Gastroesophageal sphincter (tissue), 3 donors: ENCODE measurements at regions not wholly inside any gene's neighbourhood (a gene's known extent, or its start where the extent isn't known, plus 50 kb on each side); places are given as distances from the start of the nearest gene placed in this dataset.

Source experiments
- CTCF ChIP-seq, 4 experiments: fragments of 200-600 bp in 2 of 4; fragments of 450-650 bp in 2 of 4; sonication (generic) in 1 of 4; IDR thresholded peaks; one replicate each; pipeline ENCODE4 v1.5.1; 2017 to 2019; ENCODE audit warnings: antibody characterized with exemption in 4 of 4, mild to moderate bottlenecking in 2 of 4, moderate library complexity in 2 of 4
- POLR2A ChIP-seq, 2 donors: fragments of 450-650 bp; IDR thresholded peaks; one replicate each; pipeline ENCODE4 v1.6.1; 2017; ENCODE audit warnings: antibody characterized with exemption in 2 of 2, mild to moderate bottlenecking in 2 of 2, moderate library complexity in 1 of 2

GRCh38 chr5:113771483-113771882 lies 258.0 kb downstream of the YTHDC2 start:
- TF ChIP-seq CTCF (IDR thresholded peaks at IDR 0.05) (no peak), POLR2A (IDR thresholded peaks at IDR 0.05) (no peak)
